Ovary (tissue), 3 donors: ENCODE measurements at regions not wholly inside any gene's neighbourhood (a gene's known extent, or its start where the extent isn't known, plus 50 kb on each side); places are given as distances from the start of the nearest gene placed in this dataset.

ENCODE experiments used
- CTCF ChIP-seq, 3 donors: fragments of 450-650 bp in 2 of 3; fragments of 200-600 bp in 1 of 3; IDR thresholded peaks; one replicate each; pipeline versions ENCODE4 v1.5.1 to v1.8.0; 2016 to 2022; ENCODE audit warnings: antibody characterized with exemption in 3 of 3, mild to moderate bottlenecking in 1 of 3
- POLR2A ChIP-seq: fragments of 450-650 bp; IDR thresholded peaks from one replicate; pipeline ENCODE4 v1.6.1; 2017; ENCODE audit warnings: antibody characterized with exemption, mild to moderate bottlenecking, moderate library complexity
- donor health status: DM: no; HTN: no; CAD: no.

GRCh38 chr22:22106855-22107254 is 124.3 kb upstream of the TOP3B start:
- TF ChIP-seq POLR2A (no peak), CTCF (IDR thresholded peaks at IDR 0.05) (no peak)
